ENCODE measurements at regions not wholly inside any gene's neighbourhood (a gene's known extent, or its start where the extent isn't known, plus 50 kb on each side); places are given as distances from the start of the nearest gene placed in this dataset.

DNA sequence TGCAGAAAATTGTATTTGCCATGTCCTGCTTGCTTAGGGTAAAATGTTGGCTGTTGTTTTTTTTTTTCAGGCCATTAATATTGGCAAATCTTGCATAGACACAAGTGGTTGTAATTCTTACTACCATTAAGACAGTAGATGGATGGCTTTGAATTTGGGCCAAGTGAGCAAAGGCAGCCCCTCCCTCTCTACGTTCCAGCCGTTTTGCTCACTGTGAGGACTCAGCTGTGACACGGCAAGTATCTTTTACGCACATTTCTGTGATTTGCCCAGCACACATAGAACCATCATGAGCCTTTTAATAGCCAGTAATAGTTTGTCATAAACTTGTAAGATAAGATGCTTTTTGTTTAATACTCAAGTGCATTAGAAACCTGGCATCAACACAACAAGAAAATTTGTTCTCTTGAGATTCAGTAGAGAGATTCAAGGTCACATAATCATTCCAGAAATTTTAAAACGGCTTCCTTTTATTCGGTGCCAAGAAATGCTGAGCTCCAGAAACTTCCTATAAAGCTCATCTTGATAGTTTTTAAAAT is 205.2 kb upstream of the ADCY2 start:
- DNase-seq (ENCODE audit: low spot score in 2 of 2) = no peak

DNA sequence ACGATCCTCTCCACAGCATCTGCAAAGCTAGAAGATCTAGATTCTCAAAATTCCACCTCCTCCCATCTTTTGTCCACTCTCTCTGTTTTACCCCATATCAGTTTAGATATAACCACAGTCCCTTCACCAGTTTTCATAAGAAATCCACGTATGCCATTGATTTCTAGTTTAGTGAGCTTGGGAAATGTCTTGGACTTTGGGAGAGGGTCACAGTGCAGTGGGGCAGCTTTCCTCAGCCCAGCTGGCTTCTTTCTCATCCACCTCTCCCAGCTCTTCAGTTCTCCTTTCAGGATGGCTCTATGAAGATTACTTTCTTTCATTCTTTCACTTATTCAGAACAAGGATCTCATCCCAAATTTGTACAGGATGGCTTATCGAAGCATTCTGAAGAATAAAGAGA is 203.9 kb upstream of the ADCY2 start:
- FAIRE-seq (no peak), DNase-seq (ENCODE audit: low spot score in 2 of 2) (no peak)

More for the DNA sequence above, 205.2 kb upstream of the ADCY2 start:
- no peak for FAIRE-seq

DNA sequence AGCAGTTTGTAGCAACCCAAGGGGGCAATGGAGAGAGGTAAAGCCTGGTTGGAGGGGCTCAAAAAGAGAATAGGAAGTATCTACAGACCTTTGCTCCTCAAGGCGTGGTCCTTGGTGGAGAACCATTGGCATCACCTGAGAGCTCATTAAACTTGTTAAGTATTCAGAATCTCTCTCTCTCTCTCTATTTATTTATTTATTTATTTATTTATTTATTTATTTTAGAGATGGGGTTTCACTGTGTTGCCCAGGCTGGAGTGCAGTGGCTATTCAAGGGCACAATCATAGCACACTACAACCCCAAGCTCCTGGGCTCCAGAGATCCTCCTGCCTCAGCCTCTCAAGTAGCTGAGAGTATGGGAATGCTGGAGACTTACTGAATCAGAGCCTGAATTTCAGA is 193.1 kb upstream of the ADCY2 start:
- FAIRE-seq = no peak
- DNase-seq (ENCODE audit: low spot score in 2 of 2) = no peak

DNA sequence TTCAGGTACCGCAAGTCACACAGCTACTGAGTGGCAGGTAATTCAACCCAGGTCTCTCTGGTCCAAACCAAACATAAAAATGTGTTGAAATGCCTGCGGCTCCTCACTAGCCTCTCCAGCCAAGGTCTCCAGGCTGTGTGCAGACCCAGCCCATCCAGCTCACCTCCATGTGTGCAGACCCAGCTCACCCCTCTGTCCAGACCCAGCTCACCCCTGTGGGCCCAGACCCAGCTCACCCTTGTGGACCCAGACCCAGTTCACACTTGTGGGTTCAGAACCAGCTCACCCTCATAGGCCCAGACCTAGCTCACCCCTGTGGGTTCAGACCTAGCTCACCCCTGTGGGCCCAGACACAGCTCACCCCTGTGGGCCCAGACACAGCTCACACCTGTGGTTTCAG is 188.0 kb upstream of the ADCY2 start:
- DNase-seq (ENCODE audit: low spot score in 2 of 2) (no peak), FAIRE-seq (no peak)

DNA sequence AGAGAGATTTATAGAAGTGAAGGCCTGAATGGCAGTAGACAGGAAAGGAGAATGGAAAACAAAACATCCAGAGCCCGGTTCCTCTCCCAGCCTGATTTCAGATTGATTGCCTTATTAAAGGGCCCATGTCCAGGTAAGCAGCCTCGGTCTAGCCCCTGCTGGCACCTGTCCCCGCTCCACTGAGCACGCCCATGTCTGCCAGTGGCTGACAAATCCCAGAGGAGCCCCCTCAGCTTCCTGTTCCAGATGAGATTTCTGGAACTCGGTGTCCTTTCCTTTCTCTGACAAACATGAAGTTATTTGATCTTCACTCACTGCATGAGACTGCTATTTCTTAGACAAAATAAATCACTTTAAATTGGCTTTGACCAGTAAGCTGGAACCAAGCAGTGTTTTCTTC is 187.0 kb upstream of the ADCY2 start:
- no peak for DNase-seq (ENCODE audit: low spot score in 2 of 2)
- no peak for FAIRE-seq

DNA sequence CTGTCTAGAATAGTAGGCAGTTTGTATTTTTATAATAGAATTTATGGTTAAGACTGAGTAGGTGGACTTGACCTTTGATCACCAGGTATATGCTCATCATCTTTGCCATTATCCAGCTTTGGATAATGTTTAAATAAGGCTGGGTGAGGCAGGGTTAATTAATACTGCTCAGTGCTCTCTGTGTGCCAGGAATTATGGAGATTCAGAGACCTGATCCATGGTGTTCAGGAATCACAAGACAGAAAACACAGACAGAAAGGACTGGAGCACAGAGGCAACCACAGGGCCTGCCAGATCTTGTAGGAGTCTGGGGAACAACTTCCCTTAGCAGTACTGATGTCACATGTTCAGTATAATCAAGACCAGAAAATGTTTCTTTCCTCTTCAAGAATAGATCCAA is 186.3 kb upstream of the ADCY2 start:
- FAIRE-seq = no peak
- no peak for DNase-seq (ENCODE audit: low spot score in 2 of 2)

DNA sequence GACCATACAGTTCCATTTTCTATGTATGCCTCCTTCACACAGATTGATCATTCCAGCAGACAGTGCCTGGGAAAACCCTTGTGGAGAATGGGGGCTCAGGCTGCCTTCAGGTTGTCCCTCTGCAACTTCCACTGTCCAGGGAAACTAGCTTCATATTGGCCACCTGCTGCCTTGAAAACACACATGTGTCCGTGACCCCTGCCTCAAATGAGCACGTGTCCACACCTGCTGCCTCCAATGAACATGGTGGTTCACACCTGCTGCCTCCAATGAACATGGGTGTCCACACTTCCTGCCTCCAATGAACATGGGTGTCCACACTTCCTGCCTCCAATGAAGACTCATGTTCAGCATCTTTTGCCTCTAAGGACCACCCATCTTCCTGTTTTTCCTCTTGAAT is 185.4 kb upstream of the ADCY2 start:
- FAIRE-seq (no peak), DNase-seq (ENCODE audit: low spot score in 2 of 2) (no peak)

DNA sequence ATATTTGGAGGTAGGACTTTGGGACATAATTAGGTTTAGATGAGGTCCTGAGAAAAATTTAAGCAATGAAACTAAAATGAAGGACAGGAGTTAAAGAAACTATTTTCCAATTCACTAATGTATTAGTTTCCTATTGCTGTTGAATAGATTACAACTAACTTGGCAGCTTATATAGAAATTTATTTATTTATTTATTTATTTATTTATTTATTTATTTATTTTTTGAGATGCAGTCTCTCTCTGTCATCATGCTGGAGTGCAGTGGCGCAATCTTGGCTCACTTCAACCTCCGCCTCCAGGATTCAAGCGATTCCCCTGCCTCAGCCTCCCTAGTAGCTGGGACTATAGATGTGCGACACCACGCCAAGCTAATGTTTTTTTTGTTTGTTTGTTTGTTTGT is 182.4 kb upstream of the ADCY2 start:
- DNase-seq (ENCODE audit: low spot score in 2 of 2) = no peak
- FAIRE-seq = no peak

DNA sequence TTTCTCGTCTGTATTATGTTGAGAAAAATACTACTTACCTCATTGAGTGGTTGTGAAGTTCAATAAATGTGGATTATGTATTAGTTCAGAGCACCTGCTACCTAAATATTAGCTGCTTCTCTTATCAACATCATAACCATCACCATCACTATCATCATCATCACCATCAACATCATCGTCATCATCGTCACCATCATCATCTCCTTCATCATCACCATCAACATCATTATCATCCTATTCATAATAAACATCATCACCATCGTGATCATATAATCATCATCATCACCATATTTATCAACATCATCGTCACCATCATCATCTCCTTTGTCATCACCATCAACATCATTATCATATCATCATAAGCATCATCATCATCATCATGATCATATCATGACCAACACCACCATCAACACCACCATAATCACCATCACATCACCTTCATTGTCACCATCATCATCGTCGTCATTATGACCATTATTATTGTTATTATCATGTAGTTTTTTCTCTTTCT is 181.0 kb upstream of the ADCY2 start:
- no peak for DNase-seq (ENCODE audit: low spot score in 2 of 2)
- FAIRE-seq = no peak

DNA sequence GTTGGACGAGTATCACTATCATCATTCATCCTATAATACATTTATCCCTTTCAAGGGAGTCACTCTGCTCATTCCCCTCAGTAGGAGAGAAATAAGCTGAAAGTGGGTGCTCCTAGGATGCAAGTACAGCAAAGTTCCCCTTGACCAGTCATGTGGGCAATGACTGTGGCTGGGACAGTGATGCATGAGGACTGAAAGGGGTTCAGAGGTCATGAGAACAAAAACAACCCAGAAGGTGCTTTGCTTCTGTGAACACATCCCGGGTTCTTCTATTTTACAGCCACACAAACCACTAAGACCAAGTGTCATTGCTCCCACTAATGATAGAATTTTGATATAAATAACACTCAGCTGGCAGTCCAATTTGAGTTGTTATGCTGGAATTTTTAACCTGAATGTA is 177.8 kb upstream of the ADCY2 start:
- DNase-seq (ENCODE audit: low spot score in 2 of 2) (no peak), FAIRE-seq (no peak)

DNA sequence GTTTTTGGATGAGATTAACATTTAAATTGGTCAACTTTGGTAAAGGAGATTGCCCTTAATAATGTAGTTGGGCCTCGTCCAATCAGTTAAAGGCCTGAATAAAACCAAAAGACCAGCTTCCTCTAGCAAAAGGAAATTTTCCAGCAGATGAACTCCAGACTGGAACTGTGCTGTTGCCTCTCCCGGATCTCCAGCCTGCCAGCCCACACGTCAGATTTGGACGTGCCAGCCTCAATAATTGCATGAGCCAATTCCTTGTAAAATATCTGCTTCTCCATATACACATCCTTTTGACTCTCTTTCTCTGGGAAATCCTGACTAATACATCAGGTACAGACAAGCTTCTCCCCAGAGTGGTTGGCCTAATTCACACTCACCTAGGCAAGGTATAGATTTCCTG is 175.8 kb upstream of the ADCY2 start:
- DNase-seq (ENCODE audit: low spot score in 2 of 2) = no peak
- FAIRE-seq = no peak

DNA sequence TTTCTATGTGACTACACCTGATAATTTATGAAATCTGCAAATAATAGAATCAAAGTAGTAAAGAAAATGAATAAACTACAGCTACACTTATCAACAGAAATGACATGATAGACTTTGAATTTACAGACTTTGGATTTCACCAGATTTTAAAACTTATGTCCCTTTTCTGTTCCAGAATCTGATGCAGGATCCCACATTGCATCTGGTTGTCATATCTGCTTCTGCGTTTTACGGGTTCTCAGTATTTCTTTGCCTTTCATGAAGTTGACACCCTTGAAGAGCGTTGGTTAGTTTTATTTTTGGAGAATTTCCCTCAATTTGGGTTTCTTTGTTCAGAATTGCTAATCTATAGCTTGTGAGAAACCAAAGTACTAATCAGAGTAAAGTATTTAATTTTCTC is 174.9 kb upstream of the ADCY2 start:
- FAIRE-seq = no peak

DNA sequence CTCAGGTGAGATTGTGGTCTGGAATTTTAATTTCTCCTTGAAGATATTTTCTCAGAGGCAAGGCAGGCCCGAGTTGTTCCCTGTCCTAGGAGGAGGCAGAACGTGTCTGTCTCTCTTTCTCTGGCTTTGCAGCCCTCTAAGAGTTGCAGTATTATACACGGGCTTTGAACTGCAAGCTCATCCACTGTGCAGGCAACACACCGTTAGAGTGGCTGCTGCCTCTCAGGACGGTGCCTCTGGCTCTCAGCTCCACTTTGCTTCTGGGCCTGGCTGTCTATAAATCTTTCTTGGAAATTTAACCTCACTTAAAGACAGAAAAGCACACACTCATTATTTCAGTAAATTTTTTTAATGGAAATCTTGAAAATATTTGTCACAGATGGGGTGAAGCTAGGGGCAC is 170.1 kb upstream of the ADCY2 start:
- FAIRE-seq = no peak
- no peak for DNase-seq (ENCODE audit: low spot score in 2 of 2)

More for the DNA sequence above, 174.9 kb upstream of the ADCY2 start:
- no peak for DNase-seq (ENCODE audit: low spot score in 2 of 2)

DNA sequence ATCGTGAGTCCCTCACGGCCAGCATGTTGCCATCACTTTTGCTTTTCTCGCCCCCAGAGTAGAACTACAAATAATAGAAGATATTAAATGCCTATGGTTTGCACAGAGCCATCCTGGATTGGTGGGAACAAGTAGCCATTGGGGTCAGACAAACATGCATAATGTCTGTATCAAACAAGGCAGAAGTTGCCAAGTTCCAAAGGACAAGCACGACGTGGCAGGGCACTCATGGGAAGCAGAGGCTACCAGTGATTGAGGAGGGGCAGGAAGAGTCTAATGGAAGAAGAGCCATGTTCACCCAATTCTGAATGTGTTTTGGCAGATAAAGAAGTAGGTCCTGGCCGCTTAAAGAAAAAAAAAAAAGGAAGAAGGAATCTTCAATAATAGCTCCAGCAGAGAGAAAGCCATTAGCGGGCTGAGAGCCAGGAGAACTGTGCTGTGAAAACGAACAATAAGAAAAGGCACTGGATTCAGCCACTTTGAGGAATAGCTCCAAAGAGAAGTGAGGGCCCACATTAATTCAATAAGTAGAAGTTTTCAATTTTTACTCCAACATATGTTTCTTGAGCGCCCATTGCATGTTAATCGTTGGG is 153.7 kb upstream of the ADCY2 start:
- DNase-seq (ENCODE audit: low spot score in 2 of 2) (no peak), FAIRE-seq (no peak)

DNA sequence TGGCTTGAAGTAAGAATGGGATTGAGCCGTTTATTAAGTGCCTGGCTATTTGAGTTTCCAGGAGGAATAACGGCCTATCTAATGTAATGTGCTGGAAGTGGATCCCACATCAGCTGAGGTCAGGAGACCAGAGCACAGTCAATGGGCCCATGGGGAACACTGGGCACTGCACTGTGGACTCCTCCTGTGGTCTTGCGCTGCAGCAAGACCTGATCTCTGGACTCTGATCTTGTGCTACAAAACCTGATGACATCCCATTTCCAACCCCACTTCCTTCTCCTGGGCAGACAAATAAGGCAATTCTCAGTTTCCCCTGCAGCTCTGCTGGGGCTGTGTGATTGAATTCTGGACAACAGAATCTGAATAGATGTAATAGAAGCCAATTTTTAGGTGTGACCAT is 151.7 kb upstream of the ADCY2 start:
- no peak for DNase-seq (ENCODE audit: low spot score in 2 of 2)
- no peak for FAIRE-seq

DNA sequence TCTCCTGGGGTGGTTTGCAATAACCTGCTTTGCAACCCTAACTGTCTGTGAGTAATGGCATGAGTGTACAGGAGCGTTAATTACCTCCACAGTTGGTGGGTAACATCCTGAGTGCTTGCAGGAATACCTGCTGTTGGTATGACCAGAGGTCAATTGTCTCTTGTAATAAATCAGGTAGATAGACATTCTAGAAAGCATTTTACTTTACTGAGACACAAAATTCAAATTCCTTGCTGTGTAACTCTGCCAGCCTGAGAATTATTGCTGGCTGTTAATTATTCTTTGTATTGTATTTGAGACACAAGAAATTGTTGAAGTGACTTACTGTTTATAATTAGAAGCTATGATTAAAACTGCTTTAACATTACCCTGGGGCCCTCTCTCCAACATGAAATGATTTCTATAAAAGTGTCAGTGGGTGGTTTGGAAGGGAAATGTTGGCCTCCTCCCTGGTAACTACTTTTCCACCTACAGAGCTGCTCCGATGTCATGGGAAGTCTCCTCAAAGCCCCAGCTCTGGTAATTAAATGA is 150.8 kb upstream of the ADCY2 start:
- no peak for FAIRE-seq
- DNase-seq (ENCODE audit: low spot score in 2 of 2) = no peak

DNA sequence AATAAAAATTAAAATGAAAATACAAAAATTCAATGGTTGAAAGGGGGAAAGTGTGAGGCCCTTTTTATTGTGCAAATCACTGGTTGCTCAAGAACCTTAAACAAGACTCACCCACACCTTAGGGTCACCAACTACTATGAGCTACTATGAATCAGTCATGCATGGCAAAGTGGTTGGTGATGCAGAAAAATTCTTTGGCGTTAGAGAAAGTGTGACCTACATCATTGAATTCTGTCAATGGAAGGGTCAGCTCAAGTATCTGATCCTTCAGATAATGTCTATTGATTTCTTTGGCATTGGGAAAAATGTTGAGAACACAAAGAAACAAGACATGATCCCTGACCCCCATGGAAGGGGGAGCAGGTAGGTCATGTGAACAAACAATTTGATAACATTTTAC is 149.7 kb upstream of the ADCY2 start:
- DNase-seq (ENCODE audit: low spot score in 2 of 2) (no peak), FAIRE-seq (no peak)

DNA sequence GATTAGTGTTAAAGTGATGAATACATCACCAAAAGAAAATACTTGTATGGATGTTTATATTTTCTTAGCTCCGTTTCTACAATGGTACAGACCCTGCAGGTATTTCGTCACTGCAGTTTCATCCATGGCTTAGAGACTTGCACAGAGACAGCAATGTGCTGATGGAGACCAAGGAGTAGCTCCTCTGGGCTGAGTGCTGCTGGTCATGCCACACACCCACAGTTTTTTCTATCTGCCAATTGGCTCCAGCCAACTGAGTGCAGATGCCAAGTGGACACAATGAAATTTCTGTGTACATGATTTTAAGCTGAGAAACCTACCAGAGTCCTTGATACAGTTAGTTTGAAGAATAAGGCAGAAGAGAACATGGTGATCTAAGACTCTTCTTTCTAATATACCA is 145.9 kb upstream of the ADCY2 start:
- no peak for DNase-seq (ENCODE audit: low spot score in 2 of 2)
- no peak for FAIRE-seq

DNA sequence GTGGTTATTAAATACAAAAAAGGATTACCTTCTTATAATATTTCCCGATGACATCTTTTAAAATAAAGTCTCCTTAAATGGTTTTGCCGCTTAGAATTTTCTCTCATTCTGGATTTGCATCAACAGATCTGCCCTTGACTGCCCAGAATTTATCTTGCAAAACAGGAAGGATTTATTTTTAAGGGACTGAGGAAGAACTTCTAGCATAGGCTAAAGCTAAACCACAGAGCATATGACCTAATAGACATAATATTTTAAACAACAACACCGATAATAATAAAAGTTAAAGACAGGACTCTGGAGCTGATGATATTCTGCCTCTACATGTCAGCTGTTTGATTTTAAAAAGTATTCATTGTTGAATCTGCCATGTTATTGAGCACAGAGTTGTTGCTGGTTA is 145.3 kb upstream of the ADCY2 start:
- DNase-seq (ENCODE audit: low spot score in 2 of 2) (no peak), FAIRE-seq (no peak)

DNA sequence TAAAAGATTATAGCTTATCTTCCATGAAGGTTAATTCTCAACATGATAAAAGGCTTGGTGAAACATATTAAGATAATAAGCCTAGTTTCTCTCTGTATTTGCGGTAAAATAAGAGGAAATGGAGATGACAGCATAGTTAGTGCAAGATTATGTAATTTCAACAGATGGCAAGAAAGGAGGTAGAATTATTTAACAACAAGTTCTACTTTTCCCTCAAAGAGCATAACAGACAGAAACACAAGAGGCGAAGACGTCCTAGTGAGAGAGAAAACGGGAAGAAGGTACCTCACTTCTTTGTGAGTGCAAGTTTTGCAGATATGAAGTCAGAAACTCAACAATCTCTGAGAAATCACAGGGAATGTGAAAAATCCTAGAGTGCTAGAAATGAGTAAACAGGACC is 144.8 kb upstream of the ADCY2 start:
- DNase-seq (ENCODE audit: low spot score in 2 of 2) (no peak), FAIRE-seq (no peak)

DNA sequence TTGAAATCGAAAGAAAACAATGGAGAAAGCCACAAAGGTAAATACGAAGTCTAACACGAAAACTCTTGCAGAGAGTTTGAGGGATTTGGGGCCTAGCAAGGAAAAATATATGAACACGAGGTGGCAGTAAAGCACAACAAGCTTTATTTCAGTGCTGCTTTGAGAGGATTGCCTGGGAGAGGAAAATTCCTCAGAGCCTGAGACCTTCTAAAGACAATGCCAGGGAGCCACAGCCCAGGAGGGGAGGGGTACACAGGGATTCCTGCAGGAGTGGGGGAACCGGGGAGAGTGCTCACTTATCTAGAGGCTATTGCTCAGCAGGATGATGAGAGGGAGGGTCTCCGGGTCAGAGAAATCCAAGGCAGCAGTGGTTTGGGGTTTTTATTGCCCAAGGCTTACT is 134.9 kb upstream of the ADCY2 start:
- FAIRE-seq (no peak), DNase-seq (ENCODE audit: low spot score in 2 of 2) (peak in 1 of 2 donors; percentile 5)

DNA sequence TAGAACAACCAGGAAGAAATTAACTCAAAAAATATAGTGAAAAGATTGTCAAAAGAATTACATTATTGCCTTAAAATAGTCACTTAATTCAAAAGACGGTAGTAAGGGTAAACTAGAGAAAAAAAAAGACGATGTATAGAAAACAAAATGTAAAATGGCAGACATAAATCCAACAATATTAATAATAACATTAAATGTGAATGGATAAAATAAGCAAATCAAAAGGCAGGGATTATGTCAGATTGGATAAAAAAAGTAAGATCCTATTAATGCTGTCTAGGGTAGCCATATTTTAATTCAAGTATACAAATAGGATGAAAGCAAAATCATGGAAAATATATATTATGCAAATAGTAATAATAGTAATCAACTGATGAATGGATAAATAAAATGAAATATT is 134.0 kb upstream of the ADCY2 start:
- DNase-seq (ENCODE audit: low spot score in 2 of 2) (no peak), FAIRE-seq (no peak)
